Endothelial cell of umbilical vein (primary cell): ENCODE measurements at regions not wholly inside any gene's neighbourhood (a gene's known extent, or its start where the extent isn't known, plus 50 kb on each side); places are given as distances from the start of the nearest gene placed in this dataset.

Source experiments
- BruUV-seq: library from RNA; stranded (reverse); fragments of 400-500 nt; replicated peaks from 2 replicates; lab custom pipeline; 2021; lab: Mats Ljungman, UMichigan
- CTCF ChIA-PET: fragments of 300-600, 350-600 bp; sonication (Branson Sonifier 250); formaldehyde crosslinking; loops from one replicate; lab custom pipeline; 2021; ENCODE audit warnings: antibody characterized with exemption, inconsistent platforms; lab: Charles Lee
- POLR2A ChIA-PET: fragments of 300-600, 350-600 bp; sonication (Branson Sonifier 250); formaldehyde crosslinking; loops from one replicate; lab custom pipeline; 2021; ENCODE audit warnings: antibody characterized with exemption, inconsistent platforms; lab: Charles Lee
- DNase-seq: peaks from one replicate; pipeline ENCODE4 v3.0.0-alpha.2; 2011; ENCODE audit warnings: low read depth, low spot score
- FAIRE-seq: peaks from 2 replicates; lab custom pipeline; 2011; peaks lifted over from hg19 to GRCh38; lab: Jason Lieb, UNC
- H2AFZ ChIP-seq: 2 replicates; pipeline ENCODE4 v1.6.0; 2012; ENCODE audit warnings: low read depth, low read length, control low read depth, inconsistent platforms
- H3K27ac ChIP-seq: 2 replicates; pipeline ENCODE4 v1.5.1; 2011; ENCODE audit warnings: low read depth, mild to moderate bottlenecking, control low read depth, low read length, moderate library complexity; ENCODE audit not compliant: insufficient read depth
- H3K27me3 ChIP-seq, 2 experiments: 2 replicates each; pipeline versions ENCODE4 v1.6.0 to v1.6.1; 2011; ENCODE audit warnings: low read length in 2 of 2, mixed read lengths in 1 of 2; ENCODE audit not compliant: control insufficient read depth in 2 of 2, insufficient read depth in 2 of 2
- H3K36me3 ChIP-seq, 2 experiments: 2 replicates in 1 of 2; 3 replicates in 1 of 2; pipeline ENCODE4 v1.5.1; 2011; ENCODE audit warnings: low read length in 2 of 2, mild to moderate bottlenecking in 1 of 2, moderate library complexity in 1 of 2; ENCODE audit not compliant: control insufficient read depth in 2 of 2, insufficient read depth in 2 of 2; ENCODE audit errors: extremely low read depth in 1 of 2
- H3K4me1 ChIP-seq: 3 replicates; pipeline ENCODE4 v1.5.1; 2011; ENCODE audit warnings: mild to moderate bottlenecking, low read length; ENCODE audit not compliant: control insufficient read depth, insufficient read depth; ENCODE audit errors: extremely low read depth
- H3K4me2 ChIP-seq: 2 replicates; pipeline ENCODE4 v1.6.1; 2011; ENCODE audit warnings: low read length, control low read depth, mixed read lengths; ENCODE audit not compliant: insufficient read depth
- H3K4me3 ChIP-seq, 3 experiments: fragments of 200-600 bp in 1 of 3; sonication (generic), shearing (Covaris generic) in 1 of 3; replicated peaks in 1 of 3; 2 replicates each; pipeline ENCODE4 v1.5.1; 2011 to 2016; ENCODE audit warnings: control low read depth in 3 of 3, low read length in 3 of 3, mild to moderate bottlenecking in 2 of 3, inconsistent platforms in 1 of 3, low read depth in 1 of 3, moderate library complexity in 1 of 3; ENCODE audit not compliant: insufficient read depth in 1 of 3
- H3K79me2 ChIP-seq: 2 replicates; pipeline ENCODE4 v1.6.0; 2012; ENCODE audit warnings: low read length, inconsistent platforms; ENCODE audit not compliant: control insufficient read depth, insufficient read depth
- H3K9ac ChIP-seq: replicated peaks from 2 replicates; pipeline ENCODE3; 2011; ENCODE audit warnings: low read length, control low read depth; ENCODE audit not compliant: insufficient read depth; ENCODE audit errors: extremely low read depth
- H3K9me1 ChIP-seq: replicated peaks from 3 replicates; pipeline ENCODE4 v1.6.0; 2011; ENCODE audit warnings: mild to moderate bottlenecking, low read length; ENCODE audit not compliant: control insufficient read depth, insufficient read depth; ENCODE audit errors: extremely low read depth
- H3K9me3 ChIP-seq: replicated peaks from 2 replicates; pipeline ENCODE4 v1.5.1; 2012; ENCODE audit warnings: low read length, inconsistent platforms; ENCODE audit not compliant: control insufficient read depth, insufficient read depth
- H4K20me1 ChIP-seq: replicated peaks from 2 replicates; pipeline ENCODE3; 2011; ENCODE audit warnings: mild to moderate bottlenecking, low read length; ENCODE audit not compliant: control insufficient read depth, insufficient read depth; ENCODE audit errors: extremely low read depth
- EZH2 ChIP-seq: IDR thresholded peaks from 2 replicates; pipeline ENCODE4 v1.6.1; 2012; ENCODE audit warnings: borderline replicate concordance, low read depth, mild to moderate bottlenecking, moderate library complexity, low read length, inconsistent platforms; ENCODE audit not compliant: severe bottlenecking
- FOS ChIP-seq: IDR thresholded peaks from 2 replicates; pipeline ENCODE4 v1.6.1; 2011; ENCODE audit warnings: mild to moderate bottlenecking, low read length, moderate library complexity, borderline replicate concordance; ENCODE audit not compliant: insufficient read depth
- GATA2 ChIP-seq: IDR thresholded peaks from 2 replicates; pipeline ENCODE4 v1.7.0; 2011; ENCODE audit warnings: low read depth, mild to moderate bottlenecking, moderate library complexity, mixed read lengths, low read length; ENCODE audit not compliant: insufficient read length, insufficient read depth
- JUN ChIP-seq: IDR thresholded peaks from 2 replicates; pipeline ENCODE4 v1.6.1; 2011; ENCODE audit warnings: borderline replicate concordance, low read depth; ENCODE audit not compliant: insufficient read length, insufficient read depth
- MYC ChIP-seq: IDR thresholded peaks from one replicate; pipeline ENCODE4 v1.6.1; 2011; ENCODE audit warnings: mild to moderate bottlenecking, low read depth, low read length
- POLR2A ChIP-seq: IDR thresholded peaks from 2 replicates; pipeline ENCODE4 v1.6.1; 2012; ENCODE audit warnings: low read depth, mild to moderate bottlenecking, control low read depth, low read length
- POLR2AphosphoS5 ChIP-seq: IDR thresholded peaks from 2 replicates; pipeline ENCODE4 v1.6.1; 2012; ENCODE audit warnings: low read depth, mild to moderate bottlenecking, control low read depth, low read length, moderate library complexity; ENCODE audit not compliant: insufficient read depth
- dilution Hi-C: fragments of 300-500 bp; cut with MboI; formaldehyde crosslinking; loops from one replicate; pipeline ENCODE4 v1.15.0; 2019; ENCODE audit warnings: low sequenced_read_pairs; ENCODE audit not compliant: extremely low pct_ligation_motif_present
- intact Hi-C: fragments of 100-400 bp; cut with micrococcal nuclease; formaldehyde crosslinking; loops from one replicate; pipeline ENCODE4 v1.10.0; 2022
- TF ChIP-seq, protein P1 (sequence below), 2 donors: IDR thresholded peaks; 1 replicate in 1 of 2; 2 replicates in 1 of 2; pipeline ENCODE4 v1.5.1; 2011; ENCODE audit warnings: low read length in 2 of 2, mild to moderate bottlenecking in 2 of 2, moderate library complexity in 2 of 2, control low read depth in 1 of 2, inconsistent platforms in 1 of 2, low read depth in 1 of 2; ENCODE audit not compliant: insufficient read depth in 1 of 2; ENCODE audit errors: extremely low read depth in 1 of 2
- TF ChIP-seq, protein P2 (sequence below): IDR thresholded peaks from 2 replicates; pipeline ENCODE4 v1.6.1; 2011; ENCODE audit not compliant: insufficient read depth, insufficient read length

- Histone ChIP-seq H3K36me3 (no peaks in the 10 kb centered on the region), H3K9me1 (no peaks in the 10 kb centered on the region), H3K9me3 (no peaks in the 10 kb centered on the region), H3K4me3 (no peak overlapping the region), H3K4me1 (no peaks in the 10 kb centered on the region), H4K20me1 (no peaks in the 10 kb centered on the region), H3K27ac (no peak overlapping the region), H3K9ac (no peak overlapping the region), H3K4me2 (no peak overlapping the region), H3K27me3 (no peaks in the 10 kb centered on the region), H3K79me2 (no peaks in the 10 kb centered on the region), H2AFZ (no peak overlapping the region)
- DNase-seq: no peak
- TF ChIP-seq GATA2 (no peak), POLR2AphosphoS5 (no peak), FOS (no peak), POLR2A (no peak), EZH2 (no peak), MYC (no peak), JUN (no peak)
- TF ChIP-seq, protein P1, sequence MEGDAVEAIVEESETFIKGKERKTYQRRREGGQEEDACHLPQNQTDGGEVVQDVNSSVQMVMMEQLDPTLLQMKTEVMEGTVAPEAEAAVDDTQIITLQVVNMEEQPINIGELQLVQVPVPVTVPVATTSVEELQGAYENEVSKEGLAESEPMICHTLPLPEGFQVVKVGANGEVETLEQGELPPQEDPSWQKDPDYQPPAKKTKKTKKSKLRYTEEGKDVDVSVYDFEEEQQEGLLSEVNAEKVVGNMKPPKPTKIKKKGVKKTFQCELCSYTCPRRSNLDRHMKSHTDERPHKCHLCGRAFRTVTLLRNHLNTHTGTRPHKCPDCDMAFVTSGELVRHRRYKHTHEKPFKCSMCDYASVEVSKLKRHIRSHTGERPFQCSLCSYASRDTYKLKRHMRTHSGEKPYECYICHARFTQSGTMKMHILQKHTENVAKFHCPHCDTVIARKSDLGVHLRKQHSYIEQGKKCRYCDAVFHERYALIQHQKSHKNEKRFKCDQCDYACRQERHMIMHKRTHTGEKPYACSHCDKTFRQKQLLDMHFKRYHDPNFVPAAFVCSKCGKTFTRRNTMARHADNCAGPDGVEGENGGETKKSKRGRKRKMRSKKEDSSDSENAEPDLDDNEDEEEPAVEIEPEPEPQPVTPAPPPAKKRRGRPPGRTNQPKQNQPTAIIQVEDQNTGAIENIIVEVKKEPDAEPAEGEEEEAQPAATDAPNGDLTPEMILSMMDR (IDR thresholded peaks at IDR 0.05; ENCODE audit: extremely low read depth in 1 of 2, insufficient read depth in 1 of 2, low read depth in 1 of 2, low read length in 2 of 2): no peak
- TF ChIP-seq, protein P2, sequence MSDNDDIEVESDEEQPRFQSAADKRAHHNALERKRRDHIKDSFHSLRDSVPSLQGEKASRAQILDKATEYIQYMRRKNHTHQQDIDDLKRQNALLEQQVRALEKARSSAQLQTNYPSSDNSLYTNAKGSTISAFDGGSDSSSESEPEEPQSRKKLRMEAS: no peak
- ChIA-PET CTCF (no interaction called here), POLR2A (no interaction called here)
- dilution Hi-C loops: no loop called here
- BruUV-seq: no TSS peak
- intact Hi-C loops: no loop called here
- FAIRE-seq: no peak
Observed at GRCh38 chr21:14694817-14695216, 148.7 kb upstream of the SAMSN1 start.
